ENCODE measurements at regions not wholly inside any gene's neighbourhood (a gene's known extent, or its start where the extent isn't known, plus 50 kb on each side); places are given as distances from the start of the nearest gene placed in this dataset.

- no peaks in the 10 kb centered on the region for H3K27me3 Mint-ChIP-seq
- POLR2A ChIA-PET = no interaction called here
- H3K27me3 ChIP-seq (ENCODE audit: control insufficient read depth in 1 of 2, insufficient read depth in 2 of 2, low read length in 2 of 2) = no peaks in the 10 kb centered on the region
- CTCF ChIA-PET = no interaction called here
- H3K4me3 ChIP-seq (ENCODE audit: low read length) = no peak overlapping the region
- no peaks in the 10 kb centered on the region for H3K4me1 ChIP-seq (ENCODE audit: insufficient read depth, low read length)
- no peaks in the 10 kb centered on the region for H3K36me3 ChIP-seq (ENCODE audit: insufficient read depth, low read length)
- no peak for TF ChIP-seq CTCF (IDR thresholded peaks at IDR 0.05)
- no peak overlapping the region for H3K27ac Mint-ChIP-seq
- H3K9me3 Mint-ChIP-seq = no peaks in the 10 kb centered on the region
- H3K9me3 ChIP-seq (ENCODE audit: control insufficient read depth in 1 of 2, insufficient read depth in 1 of 2, low read length in 2 of 2) = no peaks in the 10 kb centered on the region
- H3K27ac ChIP-seq (ENCODE audit: low read depth in 1 of 2, low read length in 2 of 2) = no peak overlapping the region
- ATAC-seq (ENCODE audit: poor library complexity) = no peak
- H3K4me1 Mint-ChIP-seq (ENCODE audit: low read depth) = no peaks in the 10 kb centered on the region
- H3K36me3 Mint-ChIP-seq (ENCODE audit: low read depth) = no peaks in the 10 kb centered on the region
- H3K4me3 Mint-ChIP-seq = no peak overlapping the region
- no peak for DNase-seq
- intact Hi-C loops (cut with DNase I, micrococcal nuclease) = no loop called here
Observed at GRCh38 chrX:122115604-122116003, 1068.2 kb downstream of the GLUD2 start.

- H3K4me1 ChIP-seq (ENCODE audit: insufficient read depth, low read length) = no peaks in the 10 kb centered on the region
- Mint-ChIP-seq H3K36me3 (ENCODE audit: low read depth) (no peaks in the 10 kb centered on the region), H3K9me3 (no peaks in the 10 kb centered on the region), H3K4me1 (ENCODE audit: low read depth) (no peaks in the 10 kb centered on the region), H3K27me3 (no peaks in the 10 kb centered on the region), H3K4me3 (no peak overlapping the region), H3K27ac (no peak overlapping the region)
- ChIA-PET CTCF (no interaction called here), POLR2A (no interaction called here)
- H3K4me3 ChIP-seq (ENCODE audit: low read length) = no peak overlapping the region
- DNase-seq (no peak), ATAC-seq (ENCODE audit: poor library complexity) (no peak)
- no peak overlapping the region for H3K27ac ChIP-seq (ENCODE audit: low read depth in 1 of 2, low read length in 2 of 2)
- H3K36me3 ChIP-seq (ENCODE audit: insufficient read depth, low read length) = no peaks in the 10 kb centered on the region
- H3K9me3 ChIP-seq (ENCODE audit: control insufficient read depth in 1 of 2, insufficient read depth in 1 of 2, low read length in 2 of 2) = no peaks in the 10 kb centered on the region
- H3K27me3 ChIP-seq (ENCODE audit: control insufficient read depth in 1 of 2, insufficient read depth in 2 of 2, low read length in 2 of 2) = no peaks in the 10 kb centered on the region
- intact Hi-C loops (cut with DNase I, micrococcal nuclease) = no loop called here
- no peak for TF ChIP-seq CTCF (IDR thresholded peaks at IDR 0.05)
Observed at GRCh38 chrX:122119361-122119760, 1064.7 kb upstream of the GRIA3 start.

- no peaks in the 10 kb centered on the region for H3K36me3 ChIP-seq (ENCODE audit: insufficient read depth, low read length)
- Mint-ChIP-seq H3K4me3 (no peak overlapping the region), H3K27me3 (no peaks in the 10 kb centered on the region), H3K9me3 (no peaks in the 10 kb centered on the region), H3K27ac (no peak overlapping the region), H3K36me3 (ENCODE audit: low read depth) (no peaks in the 10 kb centered on the region), H3K4me1 (ENCODE audit: low read depth) (no peaks in the 10 kb centered on the region)
- no peak for ATAC-seq (ENCODE audit: poor library complexity)
- no peak overlapping the region for H3K4me3 ChIP-seq (ENCODE audit: low read length)
- ChIA-PET POLR2A (no interaction called here), CTCF (no interaction called here)
- intact Hi-C loops (cut with DNase I, micrococcal nuclease) = no loop called here
- TF ChIP-seq CTCF (IDR thresholded peaks at IDR 0.05) = no peak
- no peaks in the 10 kb centered on the region for H3K27me3 ChIP-seq (ENCODE audit: control insufficient read depth in 1 of 2, insufficient read depth in 2 of 2, low read length in 2 of 2)
- H3K9me3 ChIP-seq (ENCODE audit: control insufficient read depth in 1 of 2, insufficient read depth in 1 of 2, low read length in 2 of 2) = no peaks in the 10 kb centered on the region
- H3K27ac ChIP-seq (ENCODE audit: low read depth in 1 of 2, low read length in 2 of 2) = no peak overlapping the region
- H3K4me1 ChIP-seq (ENCODE audit: insufficient read depth, low read length) = no peaks in the 10 kb centered on the region
- no peak for DNase-seq
Observed at GRCh38 chrX:122122274-122122673, 1061.8 kb upstream of the GRIA3 start.
